Ovary (tissue), 3 donors: ENCODE measurements at regions not wholly inside any gene's neighbourhood (a gene's known extent, or its start where the extent isn't known, plus 50 kb on each side); places are given as distances from the start of the nearest gene placed in this dataset.

ENCODE experiments used
- CTCF ChIP-seq, 3 donors: fragments of 450-650 bp in 2 of 3; fragments of 200-600 bp in 1 of 3; IDR thresholded peaks; one replicate each; pipeline versions ENCODE4 v1.5.1 to v1.8.0; 2016 to 2022; ENCODE audit warnings: antibody characterized with exemption in 3 of 3, mild to moderate bottlenecking in 1 of 3
- EP300 ChIP-seq: sonication (generic); formaldehyde crosslinking; IDR thresholded peaks from one replicate; pipeline ENCODE4 v1.6.1; 2017; ENCODE audit warnings: antibody characterized with exemption
- donor health status: DM: no; HTN: no; CAD: no.

- no peak for TF ChIP-seq CTCF (IDR thresholded peaks at IDR 0.05)
- TF ChIP-seq EP300, result no peak
These were observed 141.2 kb downstream of the LURAP1L start for GRCh38 chr9:12916042-12916441.
